Activated CD8-positive, alpha-beta memory T cell treated with anti-CD3 and anti-CD28 coated beads for 48 hours (primary cell): ENCODE measurements at regions not wholly inside any gene's neighbourhood (a gene's known extent, or its start where the extent isn't known, plus 50 kb on each side); places are given as distances from the start of the nearest gene placed in this dataset.
"Not testable (repeated sequence)": the region's sequence is repeated elsewhere in the genome, so short reads cannot be mapped to it uniquely, and the experiment has no call there.

Source experiments
- DNase-seq, 3 experiments: peaks; one replicate each; pipeline ENCODE4 v3.0.0-alpha.2; 2020; ENCODE audit warnings: low read depth in 2 of 3, low spot score in 2 of 3

DNA sequence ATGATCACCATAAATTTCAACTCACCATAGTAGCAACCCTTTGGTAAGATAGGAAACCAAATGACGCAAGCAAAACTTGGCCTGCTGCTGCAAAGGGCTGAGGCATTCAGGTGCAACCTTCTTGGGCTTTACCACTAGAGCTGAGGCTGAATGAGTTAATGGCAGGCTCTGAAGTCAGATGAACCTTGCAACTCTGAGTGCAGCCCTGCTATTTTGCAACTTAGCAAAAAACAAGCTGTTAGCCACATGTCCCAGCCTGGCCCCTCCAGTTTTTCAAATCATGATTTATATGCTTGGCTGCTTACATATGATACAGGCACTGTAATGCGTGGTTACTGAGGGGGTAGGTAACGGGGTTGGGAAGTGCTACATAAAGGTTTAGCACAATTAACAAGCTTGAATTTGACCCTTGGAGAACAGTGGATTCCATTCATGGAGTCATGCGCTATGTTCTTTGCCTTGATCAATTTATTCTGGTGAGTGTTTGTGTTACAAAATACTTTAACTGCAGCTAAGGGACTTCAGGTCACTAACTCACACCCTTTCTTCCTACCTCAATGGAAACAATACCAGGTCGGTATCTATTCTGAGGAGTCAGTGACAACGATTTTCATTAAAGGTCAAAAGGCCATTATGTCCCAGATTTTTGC, 80.5 kb upstream of the PPARGC1A start:
- DNase-seq = no peak

DNA sequence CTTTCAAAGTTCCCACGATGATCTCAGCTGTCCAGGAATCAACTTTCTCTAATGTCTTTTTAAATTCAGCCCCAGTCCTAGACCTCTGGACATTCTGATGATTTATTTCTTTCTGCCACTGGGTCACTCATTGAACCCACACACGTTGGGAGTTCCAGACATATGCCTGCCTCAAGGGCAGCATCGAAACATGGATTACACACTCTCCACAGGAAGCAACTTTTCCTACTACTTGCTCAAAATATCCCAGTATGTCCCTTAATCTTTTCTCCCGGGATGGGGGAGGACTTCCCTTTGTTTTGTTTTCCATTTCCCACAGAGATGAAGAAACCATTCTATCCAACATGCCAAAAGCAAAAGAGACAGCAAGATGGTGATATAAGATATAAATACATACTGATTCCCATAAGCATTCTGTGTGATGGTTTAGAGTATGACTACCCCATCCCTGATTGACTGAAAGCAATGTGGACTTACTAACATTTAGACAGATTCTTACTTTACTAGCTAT, 79.8 kb upstream of the PPARGC1A start:
- DNase-seq = no peak

DNA sequence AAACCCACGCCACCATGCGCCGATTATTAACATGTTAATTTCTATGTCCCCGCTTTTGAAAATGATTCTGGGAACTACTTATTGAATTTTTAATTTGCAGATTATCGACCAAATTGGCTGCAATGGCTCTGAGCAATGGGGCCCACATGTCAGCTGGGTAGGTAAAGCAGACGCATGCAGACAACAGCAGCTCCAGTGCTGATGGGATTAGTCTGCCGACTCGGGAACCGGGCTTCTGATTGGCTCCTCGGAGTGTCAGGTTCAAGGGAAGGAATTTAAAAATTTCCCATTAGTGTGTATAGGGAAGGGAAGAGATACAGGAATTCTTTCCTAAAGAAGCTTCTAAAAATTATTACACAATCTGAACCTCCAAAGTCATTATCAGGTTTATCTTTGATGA, 77.4 kb upstream of the PPARGC1A start:
- no peak for DNase-seq

DNA sequence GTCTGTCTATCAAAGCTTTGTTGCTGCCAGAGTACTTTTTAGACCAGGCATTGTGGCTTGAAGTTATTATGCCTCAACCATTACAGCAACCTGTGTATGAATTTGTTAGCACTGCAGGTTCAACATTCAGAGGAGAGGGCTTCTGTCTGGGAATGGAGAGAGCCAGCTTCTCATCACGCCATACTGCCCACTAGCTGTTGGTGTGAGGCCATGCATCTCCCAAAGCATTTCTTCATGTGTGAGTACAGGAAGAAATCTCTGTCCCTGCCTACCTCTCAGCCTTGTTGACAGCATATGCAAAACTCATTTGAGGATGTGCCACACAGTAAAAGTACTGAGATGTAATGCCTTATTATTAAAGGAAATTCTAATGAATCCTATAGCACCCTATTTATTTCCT, 76.9 kb upstream of the PPARGC1A start:
- DNase-seq = no peak

DNA sequence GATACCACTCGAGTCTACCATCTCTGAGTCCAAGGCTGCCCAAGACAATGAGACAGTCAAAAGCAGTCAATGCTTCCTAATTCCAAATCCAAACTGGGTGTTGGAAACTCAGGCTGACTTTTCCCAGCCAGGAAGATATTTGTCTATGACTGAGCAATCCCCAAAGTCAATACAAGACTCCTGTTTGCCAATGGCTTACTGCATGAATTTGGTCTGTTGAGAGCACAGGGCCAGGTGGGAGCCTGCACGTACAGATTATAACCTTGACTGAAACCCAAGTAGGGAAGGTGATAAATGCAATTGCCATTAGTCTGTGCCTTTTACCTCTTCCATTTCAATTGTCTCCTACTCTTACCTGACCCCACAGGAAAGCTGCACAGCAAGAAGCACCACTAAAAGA, 72.6 kb upstream of the PPARGC1A start:
- no peak for DNase-seq

DNA sequence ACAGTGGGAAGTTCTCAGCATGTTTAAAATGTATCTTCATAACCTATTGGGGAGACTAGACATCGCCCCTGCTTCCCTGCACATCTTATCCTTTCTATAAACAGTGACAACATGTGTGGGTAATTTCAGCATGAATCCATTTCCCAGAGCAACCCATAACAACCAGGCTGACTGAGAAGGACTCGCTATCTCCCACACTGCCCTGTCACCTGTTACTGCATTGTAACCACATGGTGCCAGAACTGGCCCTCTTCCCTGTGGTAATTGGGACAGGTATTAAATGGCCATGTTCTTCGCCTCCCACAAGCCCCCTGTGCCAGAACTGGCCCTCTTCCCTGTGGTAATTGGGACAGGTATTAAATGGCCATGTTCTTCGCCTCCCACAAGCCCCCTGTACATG, 71.5 kb upstream of the PPARGC1A start:
- DNase-seq = not testable (repeated sequence)

DNA sequence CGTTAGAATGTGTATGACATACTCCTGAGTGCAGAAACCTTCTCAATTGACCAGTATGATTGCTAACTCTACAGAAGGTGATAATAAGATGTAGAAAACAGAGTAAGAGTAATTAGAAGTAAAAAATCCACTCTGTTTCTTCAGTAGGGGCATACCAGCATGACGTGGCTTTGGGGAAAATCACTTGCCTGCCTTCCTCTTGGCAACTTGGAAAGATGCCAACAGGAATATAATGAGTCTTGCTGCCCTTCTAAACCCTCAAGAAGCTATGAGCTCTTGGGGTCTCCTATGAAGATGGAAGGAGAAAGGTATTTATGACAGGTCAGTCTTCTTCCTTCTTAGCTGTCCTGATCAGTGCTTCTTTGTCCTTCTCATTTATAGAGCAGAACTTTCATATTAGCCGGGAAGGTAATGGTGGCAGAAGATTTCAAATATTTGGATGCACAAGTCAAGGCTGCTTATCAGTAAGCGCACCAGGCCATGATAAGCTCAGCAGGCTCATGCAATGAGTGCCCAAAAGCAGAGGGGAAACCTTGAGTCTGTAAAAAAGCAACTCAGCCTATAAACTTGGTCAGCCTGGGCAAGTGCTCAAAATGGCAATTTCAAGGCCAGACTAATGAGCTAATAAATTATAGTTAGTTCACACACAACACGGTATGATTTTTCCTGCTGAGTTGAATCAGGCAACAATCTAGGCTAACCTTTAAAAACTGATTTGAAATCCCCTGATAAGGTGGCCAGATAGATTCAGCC, 69.7 kb upstream of the PPARGC1A start:
- DNase-seq = no peak

DNA sequence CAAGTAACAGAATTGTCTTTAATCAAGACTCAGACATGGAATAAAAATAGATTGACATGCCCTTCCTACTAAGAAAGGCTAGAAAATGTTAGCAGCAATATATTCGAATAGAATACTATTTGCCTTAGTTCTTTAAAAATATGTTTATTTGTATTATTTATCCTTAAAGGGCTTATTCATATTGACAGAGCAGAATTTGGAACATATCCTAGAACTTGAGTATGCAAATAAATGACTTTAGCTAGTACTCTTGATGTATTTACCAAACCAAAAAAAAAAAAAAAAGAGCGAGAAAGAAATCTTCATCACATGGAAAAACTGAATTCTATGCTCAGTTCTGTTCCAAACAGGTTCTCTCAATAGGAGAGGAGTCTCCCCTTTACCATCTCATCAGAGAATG, 68.9 kb upstream of the PPARGC1A start:
- no peak for DNase-seq

DNA sequence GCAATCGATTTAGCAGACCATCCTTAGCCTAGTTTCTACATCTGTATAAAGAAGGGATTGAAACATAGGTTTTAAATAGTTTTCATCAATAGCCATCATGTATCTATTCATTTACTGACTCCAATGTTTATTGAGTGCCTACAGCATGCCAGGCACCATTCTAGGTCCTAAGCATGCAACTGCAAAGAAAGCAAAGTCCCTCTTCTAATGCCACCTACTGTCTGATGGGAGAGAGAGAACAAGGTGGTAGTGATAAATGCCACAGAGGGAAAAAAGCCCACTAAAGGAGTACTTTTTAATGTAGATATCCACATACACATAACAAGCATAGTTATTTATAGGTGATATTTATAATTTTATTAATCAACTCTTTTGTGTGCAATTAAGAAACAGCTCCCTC, 67.6 kb upstream of the PPARGC1A start:
- DNase-seq = no peak

DNA sequence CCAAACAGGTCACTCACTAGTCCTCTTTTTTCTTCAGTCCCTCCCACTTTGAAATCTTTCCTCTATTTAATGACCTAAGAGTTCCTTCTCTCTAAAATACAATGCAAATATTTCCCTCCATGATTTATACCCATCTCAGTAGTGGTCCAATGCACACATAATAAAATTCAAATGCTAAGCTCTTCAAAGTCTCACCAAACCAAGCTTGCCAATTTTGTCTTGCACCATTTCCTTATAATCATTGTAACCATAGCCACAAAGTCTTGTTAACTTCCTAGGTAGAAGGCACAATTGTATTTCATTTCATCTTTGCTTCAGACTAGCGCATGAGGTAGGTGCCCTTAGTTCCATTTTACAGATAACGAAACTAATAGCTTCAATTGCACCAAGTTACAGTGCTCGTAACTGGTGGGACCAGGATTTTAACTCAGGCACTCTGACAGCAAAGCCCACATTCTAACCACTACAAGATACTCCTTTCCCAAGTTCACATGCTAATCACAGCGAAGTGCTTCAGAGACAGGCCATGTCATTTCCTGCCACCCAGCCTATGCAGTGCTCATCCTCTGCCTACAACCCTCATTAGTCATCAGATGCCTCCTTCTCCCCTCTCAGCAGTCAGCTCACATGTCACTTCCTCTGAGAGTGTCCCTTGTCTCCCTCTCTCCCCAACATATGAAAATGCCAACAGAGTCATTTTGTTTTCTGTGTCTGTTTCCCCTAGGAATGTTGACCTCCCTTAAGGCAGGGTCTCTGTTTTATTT, 66.9 kb upstream of the PPARGC1A start:
- DNase-seq = no peak

DNA sequence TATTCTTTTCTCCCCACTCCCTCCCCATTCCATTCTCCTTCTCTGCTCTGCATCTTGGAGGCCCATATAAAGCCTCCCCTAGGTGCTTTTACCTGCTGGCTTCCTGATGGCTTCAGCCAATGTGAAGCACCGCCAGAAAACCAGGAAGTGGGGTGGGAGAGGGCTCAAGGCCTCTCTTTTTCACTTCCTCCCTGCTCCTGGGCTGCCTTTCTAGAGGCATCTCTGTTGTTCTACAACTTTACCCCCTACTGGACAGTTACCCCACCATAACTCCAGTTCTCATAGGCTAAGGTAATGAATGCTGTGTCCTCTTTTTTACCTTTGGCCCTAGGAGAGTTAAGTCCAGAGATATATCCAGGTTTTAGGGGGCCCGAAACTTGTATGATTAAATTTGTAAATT, 62.4 kb upstream of the PPARGC1A start:
- no peak for DNase-seq

DNA sequence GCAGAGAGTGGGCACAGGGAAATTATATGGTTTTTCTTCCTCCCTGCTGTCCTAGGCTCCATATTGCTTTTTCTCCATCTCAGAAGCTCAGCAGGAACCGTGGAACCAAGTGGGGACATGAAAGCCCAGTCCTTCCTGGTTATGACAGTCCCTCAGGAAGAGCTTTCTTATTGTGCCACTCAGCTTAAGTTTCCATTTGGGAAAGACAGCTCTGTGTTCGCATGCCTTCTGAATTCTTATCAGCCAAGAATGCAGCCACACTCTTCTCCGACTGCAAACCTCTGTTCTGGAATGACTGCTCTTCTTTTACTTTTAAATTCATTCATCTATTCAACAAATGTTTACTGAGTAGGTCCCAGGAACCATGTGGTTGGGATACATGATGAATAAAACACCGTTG, 58.0 kb upstream of the PPARGC1A start:
- DNase-seq = no peak

DNA sequence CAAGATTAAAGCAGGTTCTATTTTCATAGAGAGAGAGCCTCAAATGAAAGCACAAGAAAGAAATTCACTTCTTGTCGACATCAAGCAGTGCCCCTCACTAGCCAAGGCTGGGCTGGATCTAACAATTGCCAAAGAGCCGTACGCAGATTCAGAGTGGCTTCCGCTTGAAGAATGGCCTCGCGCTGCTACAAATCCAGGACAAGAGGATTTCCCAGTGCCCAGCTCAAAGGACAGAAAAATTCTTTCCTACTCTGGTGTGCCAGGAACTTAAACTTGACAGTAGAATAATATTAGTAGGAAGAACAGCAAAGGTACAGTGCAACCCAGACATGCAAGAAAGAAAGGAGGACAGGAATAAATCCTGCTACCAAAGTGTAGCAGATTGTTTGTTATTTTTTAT, 56.5 kb upstream of the PPARGC1A start:
- no peak for DNase-seq

DNA sequence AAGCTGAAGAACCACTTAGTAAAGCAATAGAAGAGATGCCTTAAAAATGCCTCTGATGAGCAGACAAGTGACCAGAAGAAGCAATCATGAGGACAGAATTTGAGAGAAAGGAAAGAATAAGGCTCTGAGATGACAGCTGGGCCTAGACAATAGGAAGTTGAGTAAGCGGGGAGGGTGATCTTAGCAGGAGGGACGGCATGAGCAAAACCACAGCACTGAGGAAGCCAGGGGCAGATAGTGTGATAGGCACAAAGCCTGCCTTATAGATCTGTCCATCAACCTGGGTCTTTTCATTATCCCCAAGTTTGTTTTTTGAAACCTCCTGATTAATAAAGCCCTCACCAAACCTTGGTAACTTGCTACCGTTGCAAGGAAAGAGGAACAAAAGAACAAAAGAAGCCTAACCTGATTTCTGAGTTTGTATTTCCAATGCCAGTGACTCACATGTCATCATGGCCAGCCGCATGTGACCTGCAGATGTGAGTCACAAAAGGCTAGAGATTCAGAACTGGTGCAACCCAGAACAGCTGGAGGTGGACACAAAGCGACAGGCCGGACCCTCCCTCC, 55.7 kb upstream of the PPARGC1A start:
- DNase-seq = no peak

DNA sequence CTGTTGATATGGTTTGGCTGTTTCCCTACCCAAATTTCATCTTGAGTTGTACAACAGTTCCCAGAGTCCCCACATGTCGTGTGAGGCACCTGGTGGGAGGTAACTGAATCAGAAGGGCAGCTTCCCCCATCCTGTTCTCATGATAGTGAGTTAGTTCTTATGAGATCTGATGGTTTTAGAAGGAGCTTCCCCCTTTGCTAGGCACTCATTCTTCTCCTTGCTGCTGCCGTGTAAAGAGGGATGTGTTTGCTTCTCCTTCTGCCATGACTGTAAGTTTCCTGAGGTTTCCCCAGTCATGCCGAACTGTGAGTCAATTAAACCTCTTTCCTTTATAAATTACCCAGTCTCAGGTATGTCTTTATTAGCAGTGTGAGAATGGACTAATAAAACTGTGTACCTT, 54.7 kb upstream of the PPARGC1A start:
- not testable (repeated sequence) for DNase-seq

DNA sequence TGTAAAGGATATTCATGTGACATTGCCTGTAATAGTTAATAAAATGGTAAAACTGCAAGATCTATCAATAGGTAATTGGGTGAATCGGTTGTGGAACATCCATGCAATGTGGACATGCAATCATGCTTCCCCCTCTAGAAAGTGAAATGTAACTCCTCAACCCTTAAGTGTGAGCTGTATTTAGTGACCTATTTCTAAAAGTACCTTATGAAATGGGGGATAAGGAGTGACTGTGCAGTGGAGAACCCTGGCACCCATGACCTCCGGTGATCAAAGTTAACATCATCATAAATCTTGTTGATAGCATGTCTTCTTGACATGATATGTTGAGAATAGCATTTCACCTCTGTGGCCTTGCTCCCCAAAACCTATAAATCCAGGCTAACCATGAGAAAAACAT, 53.6 kb upstream of the PPARGC1A start:
- DNase-seq = no peak

DNA sequence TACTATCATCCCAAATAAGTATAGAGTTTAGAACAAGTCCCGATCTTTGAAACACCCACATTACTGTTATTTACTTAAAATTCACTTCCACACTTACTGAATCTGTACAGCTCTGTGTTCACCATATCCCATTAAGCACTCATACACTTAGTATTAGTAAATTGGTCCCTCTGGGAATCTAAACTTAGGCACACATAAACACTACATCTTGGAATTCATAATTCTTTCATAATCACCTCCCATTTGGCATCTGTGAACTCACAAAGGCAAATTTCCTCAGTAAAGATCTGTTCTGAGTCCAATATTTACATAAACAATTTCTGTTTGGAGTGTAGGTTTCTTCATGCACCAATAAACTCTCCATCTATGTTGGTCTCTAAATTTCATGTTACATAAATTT, 52.6 kb upstream of the PPARGC1A start:
- no peak for DNase-seq
